ENCODE measurements at regions not wholly inside any gene's neighbourhood (a gene's known extent, or its start where the extent isn't known, plus 50 kb on each side); places are given as distances from the start of the nearest gene placed in this dataset.
"Not testable (repeated sequence)": the region's sequence is repeated elsewhere in the genome, so short reads cannot be mapped to it uniquely, and the experiment has no call there.

- TF ChIP-seq EZH2 (IDR thresholded peaks at IDR 0.05; ENCODE audit: low read length); CTCF (optimal IDR thresholded peaks at IDR 0.05 in 1 of 3, IDR thresholded peaks at IDR 0.05 in 1 of 3, conservative IDR thresholded peaks at IDR 0.05 in 1 of 3; ENCODE audit: extremely low read depth in 1 of 3, insufficient read depth in 2 of 3, low read length in 3 of 3): not testable (repeated sequence)
These were observed 57.6 kb upstream of the ZNG1F start for GRCh38 chr9:41246702-41247101.

Measured in keratinocyte (primary cell).